HG02759 (cell line): ENCODE measurements at regions not wholly inside any gene's neighbourhood (a gene's known extent, or its start where the extent isn't known, plus 50 kb on each side); places are given as distances from the start of the nearest gene placed in this dataset.
"Not testable (repeated sequence)": the region's sequence is repeated elsewhere in the genome, so short reads cannot be mapped to it uniquely, and the experiment has no call there.

Experiments
- ATAC-seq: cut with Tn5 transposase; IDR thresholded peaks from one replicate; pipeline ENCODE4 v1.9.1; 2021; ENCODE audit warnings: mild to moderate bottlenecking, moderate library complexity; ENCODE audit not compliant: unreplicated experiment

GRCh38 chr4:30868111-30868895 is 148.1 kb downstream of the PCDH7 start:
- no peak for ATAC-seq

GRCh38 chr4:30869387-30869786 is 149.2 kb downstream of the PCDH7 start:
- not testable (repeated sequence) for ATAC-seq

GRCh38 chr4:30870513-30870912 is 150.3 kb downstream of the PCDH7 start:
- no peak for ATAC-seq

- no peak for ATAC-seq
These were observed 155.6 kb downstream of the PCDH7 start for GRCh38 chr4:30875658-30876269.

GRCh38 chr4:30879855-30880598 is 159.9 kb downstream of the PCDH7 start:
- ATAC-seq, result no peak

GRCh38 chr4:30881985-30882384 is 161.8 kb downstream of the PCDH7 start:
- no peak for ATAC-seq

- ATAC-seq, result no peak
These were observed 162.3 kb downstream of the PCDH7 start for GRCh38 chr4:30882443-30882842.

- ATAC-seq, result no peak
These were observed 163.0 kb downstream of the PCDH7 start for GRCh38 chr4:30882995-30883675.

- ATAC-seq, result no peak
These were observed 181.6 kb downstream of the PCDH7 start for GRCh38 chr4:30901461-30902451.

GRCh38 chr4:30903502-30904214 is 183.5 kb downstream of the PCDH7 start:
- no peak for ATAC-seq

GRCh38 chr4:30904215-30904555 is 184.0 kb downstream of the PCDH7 start:
- no peak for ATAC-seq

- ATAC-seq, result no peak
These were observed 184.4 kb downstream of the PCDH7 start for GRCh38 chr4:30904588-30904987.

GRCh38 chr4:30912098-30912714 is 192.0 kb downstream of the PCDH7 start:
- ATAC-seq, result no peak

- ATAC-seq, result no peak
These were observed 196.4 kb downstream of the PCDH7 start for GRCh38 chr4:30916337-30917274.

GRCh38 chr4:30917946-30918345 is 197.8 kb downstream of the PCDH7 start:
- ATAC-seq, result no peak

GRCh38 chr4:30919458-30919857 is 199.3 kb downstream of the PCDH7 start:
- ATAC-seq, result no peak

- ATAC-seq, result no peak
These were observed 199.9 kb downstream of the PCDH7 start for GRCh38 chr4:30920043-30920442.

GRCh38 chr4:30922625-30923024 is 202.5 kb downstream of the PCDH7 start:
- no peak for ATAC-seq
